ENCODE measurements at regions not wholly inside any gene's neighbourhood (a gene's known extent, or its start where the extent isn't known, plus 50 kb on each side); places are given as distances from the start of the nearest gene placed in this dataset.

DNA sequence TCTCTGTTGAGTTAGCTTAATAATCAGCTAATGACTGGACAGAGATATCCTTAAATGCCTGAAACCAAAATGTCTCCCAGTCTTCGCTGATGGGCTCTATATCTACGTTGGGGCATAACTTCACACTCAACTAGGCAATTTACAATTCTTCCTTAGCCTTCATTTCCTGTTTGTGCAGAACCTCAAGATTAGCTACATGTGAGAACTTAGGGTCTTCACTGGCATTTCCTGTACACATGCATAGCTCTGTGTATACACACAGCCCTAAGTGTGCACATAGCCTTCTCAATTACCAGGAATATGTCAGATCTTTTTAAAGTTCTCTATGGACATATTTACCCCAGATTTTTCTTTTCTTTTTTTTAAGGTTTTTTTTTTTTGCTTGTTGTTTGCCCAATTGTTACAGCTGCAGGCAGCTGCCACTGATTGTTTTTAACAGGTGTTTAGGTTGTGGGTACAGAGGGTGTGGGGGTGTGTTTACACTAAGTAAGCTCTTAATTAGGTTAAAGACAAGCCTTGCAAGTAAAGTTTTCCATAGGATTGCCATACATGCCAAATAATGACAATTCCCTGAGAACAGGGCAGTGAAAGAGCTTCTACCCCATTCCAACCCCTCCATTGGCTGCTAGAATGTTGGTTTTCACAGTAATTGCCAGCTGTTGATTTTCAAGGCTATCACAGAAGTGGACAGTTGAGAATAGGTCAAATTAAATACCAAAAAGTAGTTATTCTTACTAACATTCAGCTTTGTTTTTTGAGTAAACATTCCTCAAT lies 441.0 kb downstream of the TLE4 start:
- TF ChIP-seq, protein P1, sequence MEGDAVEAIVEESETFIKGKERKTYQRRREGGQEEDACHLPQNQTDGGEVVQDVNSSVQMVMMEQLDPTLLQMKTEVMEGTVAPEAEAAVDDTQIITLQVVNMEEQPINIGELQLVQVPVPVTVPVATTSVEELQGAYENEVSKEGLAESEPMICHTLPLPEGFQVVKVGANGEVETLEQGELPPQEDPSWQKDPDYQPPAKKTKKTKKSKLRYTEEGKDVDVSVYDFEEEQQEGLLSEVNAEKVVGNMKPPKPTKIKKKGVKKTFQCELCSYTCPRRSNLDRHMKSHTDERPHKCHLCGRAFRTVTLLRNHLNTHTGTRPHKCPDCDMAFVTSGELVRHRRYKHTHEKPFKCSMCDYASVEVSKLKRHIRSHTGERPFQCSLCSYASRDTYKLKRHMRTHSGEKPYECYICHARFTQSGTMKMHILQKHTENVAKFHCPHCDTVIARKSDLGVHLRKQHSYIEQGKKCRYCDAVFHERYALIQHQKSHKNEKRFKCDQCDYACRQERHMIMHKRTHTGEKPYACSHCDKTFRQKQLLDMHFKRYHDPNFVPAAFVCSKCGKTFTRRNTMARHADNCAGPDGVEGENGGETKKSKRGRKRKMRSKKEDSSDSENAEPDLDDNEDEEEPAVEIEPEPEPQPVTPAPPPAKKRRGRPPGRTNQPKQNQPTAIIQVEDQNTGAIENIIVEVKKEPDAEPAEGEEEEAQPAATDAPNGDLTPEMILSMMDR (IDR thresholded peaks at IDR 0.05; ENCODE audit: extremely low read depth in 1 of 2, insufficient read depth in 1 of 2, low read depth in 1 of 2, low read length in 2 of 2) = no peak
- no peak for TF ChIP-seq POLR2A (IDR thresholded peaks at IDR 0.05; ENCODE audit: low read depth, low read length)
